ENCODE measurements at regions not wholly inside any gene's neighbourhood (a gene's known extent, or its start where the extent isn't known, plus 50 kb on each side); places are given as distances from the start of the nearest gene placed in this dataset.

DNA sequence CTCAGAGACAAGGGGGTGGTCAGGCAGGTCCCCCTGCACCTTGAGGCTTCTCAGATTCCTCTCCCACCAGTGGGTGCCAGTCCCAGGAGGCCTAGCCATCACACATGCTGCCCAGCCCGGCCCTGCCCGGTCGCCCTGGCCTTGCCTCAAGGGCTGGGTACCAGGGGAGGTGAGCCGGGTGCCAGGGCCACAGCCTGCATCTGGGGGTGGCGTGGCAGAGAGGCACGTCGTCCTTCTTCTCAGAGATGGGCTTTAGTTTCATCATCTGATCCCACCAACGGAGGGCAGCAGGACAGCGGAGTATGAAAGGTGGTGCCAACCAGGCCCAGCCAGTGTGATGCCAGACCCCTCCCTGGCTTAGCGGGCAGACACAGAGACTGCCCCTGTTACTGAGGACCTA is 161.7 kb downstream of the TFCP2L1 start:
- ChIA-PET CTCF (no interaction called here), SMC1A (ENCODE audit: uncharacterized antibody, unreplicated experiment) (no interaction called here), POLR2A (no interaction called here), RAD21 (ENCODE audit: unreplicated experiment) (no interaction called here)
- Histone ChIP-seq H3K4me1 (ENCODE audit: control insufficient read depth, insufficient read depth, low read length) (no peaks in the 10 kb centered on the region), H3K36me3 (ENCODE audit: control insufficient read depth in 2 of 2, insufficient read depth in 2 of 2, low read length in 1 of 2) (no peaks in the 10 kb centered on the region), H3K4me2 (ENCODE audit: control insufficient read depth, insufficient read depth) (no peak overlapping the region), H2AFZ (ENCODE audit: control insufficient read depth, low read depth, low read length) (no peak overlapping the region), H3K4me3 (no peak overlapping the region), H3K27me3 (replicated peaks in 1 of 2; ENCODE audit: control insufficient read depth in 2 of 2, insufficient read depth in 2 of 2, low read length in 1 of 2) (peaks cover 0 to 1% of the 10 kb centered on the region in 2 experiments; a peak in 2 of 4 replicates), H3K79me2 (ENCODE audit: control insufficient read depth, insufficient read depth, low read length) (no peaks in the 10 kb centered on the region), H3K9me3 (replicated peaks; ENCODE audit: control insufficient read depth, insufficient read depth, low read length) (no peaks in the 10 kb centered on the region), H4K20me1 (ENCODE audit: control insufficient read depth, insufficient read depth) (no peaks in the 10 kb centered on the region), H3K9ac (ENCODE audit: control insufficient read depth, insufficient read depth, low read length) (no peak overlapping the region), H3K27ac (ENCODE audit: control insufficient read depth, insufficient read depth) (no peak overlapping the region)
- intact Hi-C loops (cut with micrococcal nuclease; ENCODE audit: unreplicated experiment): no loop called here
- DNase-seq (ENCODE audit: low read depth, low spot score): no peak
- in situ Hi-C loops (cut with MboI): no loop called here
- no TSS peak for BruUV-seq (replicated peaks)
- 17% methylated on average over 10 of the region's 10 CpGs for WGBS (ENCODE audit: insufficient coverage, insufficient replicate concordance, low lambda C conversion rate, missing lambda C conversion rate)
- ATAC-seq: no peak
- no peak for FAIRE-seq
- TF ChIP-seq FOS (IDR thresholded peaks at IDR 0.05; ENCODE audit: borderline replicate concordance, extremely low read depth, insufficient read length) (no peak), POU2F2 (IDR thresholded peaks at IDR 0.05; ENCODE audit: borderline replicate concordance, low read depth, low read length) (no peak), POLR2A (IDR thresholded peaks at IDR 0.05; ENCODE audit: low read depth, low read length) (no peak), TCF7 (IDR thresholded peaks at IDR 0.05; ENCODE audit: borderline replicate concordance) (no peak), RB1 (IDR thresholded peaks at IDR 0.05; ENCODE audit: borderline replicate concordance) (no peak), STAT3 (IDR thresholded peaks at IDR 0.05; ENCODE audit: low read depth, low read length) (no peak), ASH2L (IDR thresholded peaks at IDR 0.05; ENCODE audit: borderline replicate concordance, low read depth) (no peak), ZBED1 (IDR thresholded peaks at IDR 0.05; ENCODE audit: borderline replicate concordance) (no peak), NR2C1 (IDR thresholded peaks at IDR 0.05) (no peak), CHD4 (IDR thresholded peaks at IDR 0.05) (no peak)
- TF ChIP-seq, protein P1, sequence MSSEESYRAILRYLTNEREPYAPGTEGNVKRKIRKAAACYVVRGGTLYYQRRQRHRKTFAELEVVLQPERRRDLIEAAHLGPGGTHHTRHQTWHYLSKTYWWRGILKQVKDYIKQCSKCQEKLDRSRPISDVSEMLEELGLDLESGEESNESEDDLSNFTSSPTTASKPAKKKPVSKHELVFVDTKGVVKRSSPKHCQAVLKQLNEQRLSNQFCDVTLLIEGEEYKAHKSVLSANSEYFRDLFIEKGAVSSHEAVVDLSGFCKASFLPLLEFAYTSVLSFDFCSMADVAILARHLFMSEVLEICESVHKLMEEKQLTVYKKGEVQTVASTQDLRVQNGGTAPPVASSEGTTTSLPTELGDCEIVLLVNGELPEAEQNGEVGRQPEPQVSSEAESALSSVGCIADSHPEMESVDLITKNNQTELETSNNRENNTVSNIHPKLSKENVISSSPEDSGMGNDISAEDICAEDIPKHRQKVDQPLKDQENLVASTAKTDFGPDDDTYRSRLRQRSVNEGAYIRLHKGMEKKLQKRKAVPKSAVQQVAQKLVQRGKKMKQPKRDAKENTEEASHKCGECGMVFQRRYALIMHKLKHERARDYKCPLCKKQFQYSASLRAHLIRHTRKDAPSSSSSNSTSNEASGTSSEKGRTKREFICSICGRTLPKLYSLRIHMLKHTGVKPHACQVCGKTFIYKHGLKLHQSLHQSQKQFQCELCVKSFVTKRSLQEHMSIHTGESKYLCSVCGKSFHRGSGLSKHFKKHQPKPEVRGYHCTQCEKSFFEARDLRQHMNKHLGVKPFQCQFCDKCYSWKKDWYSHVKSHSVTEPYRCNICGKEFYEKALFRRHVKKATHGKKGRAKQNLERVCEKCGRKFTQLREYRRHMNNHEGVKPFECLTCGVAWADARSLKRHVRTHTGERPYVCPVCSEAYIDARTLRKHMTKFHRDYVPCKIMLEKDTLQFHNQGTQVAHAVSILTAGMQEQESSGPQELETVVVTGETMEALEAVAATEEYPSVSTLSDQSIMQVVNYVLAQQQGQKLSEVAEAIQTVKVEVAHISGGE (CRISPR knock-in tag; IDR thresholded peaks at IDR 0.05): no peak
- TF ChIP-seq, protein P2, sequence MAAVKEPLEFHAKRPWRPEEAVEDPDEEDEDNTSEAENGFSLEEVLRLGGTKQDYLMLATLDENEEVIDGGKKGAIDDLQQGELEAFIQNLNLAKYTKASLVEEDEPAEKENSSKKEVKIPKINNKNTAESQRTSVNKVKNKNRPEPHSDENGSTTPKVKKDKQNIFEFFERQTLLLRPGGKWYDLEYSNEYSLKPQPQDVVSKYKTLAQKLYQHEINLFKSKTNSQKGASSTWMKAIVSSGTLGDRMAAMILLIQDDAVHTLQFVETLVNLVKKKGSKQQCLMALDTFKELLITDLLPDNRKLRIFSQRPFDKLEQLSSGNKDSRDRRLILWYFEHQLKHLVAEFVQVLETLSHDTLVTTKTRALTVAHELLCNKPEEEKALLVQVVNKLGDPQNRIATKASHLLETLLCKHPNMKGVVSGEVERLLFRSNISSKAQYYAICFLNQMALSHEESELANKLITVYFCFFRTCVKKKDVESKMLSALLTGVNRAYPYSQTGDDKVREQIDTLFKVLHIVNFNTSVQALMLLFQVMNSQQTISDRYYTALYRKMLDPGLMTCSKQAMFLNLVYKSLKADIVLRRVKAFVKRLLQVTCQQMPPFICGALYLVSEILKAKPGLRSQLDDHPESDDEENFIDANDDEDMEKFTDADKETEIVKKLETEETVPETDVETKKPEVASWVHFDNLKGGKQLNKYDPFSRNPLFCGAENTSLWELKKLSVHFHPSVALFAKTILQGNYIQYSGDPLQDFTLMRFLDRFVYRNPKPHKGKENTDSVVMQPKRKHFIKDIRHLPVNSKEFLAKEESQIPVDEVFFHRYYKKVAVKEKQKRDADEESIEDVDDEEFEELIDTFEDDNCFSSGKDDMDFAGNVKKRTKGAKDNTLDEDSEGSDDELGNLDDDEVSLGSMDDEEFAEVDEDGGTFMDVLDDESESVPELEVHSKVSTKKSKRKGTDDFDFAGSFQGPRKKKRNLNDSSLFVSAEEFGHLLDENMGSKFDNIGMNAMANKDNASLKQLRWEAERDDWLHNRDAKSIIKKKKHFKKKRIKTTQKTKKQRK (IDR thresholded peaks at IDR 0.05; ENCODE audit: low read depth, low read length): no peak
- TF ChIP-seq, protein P3, sequence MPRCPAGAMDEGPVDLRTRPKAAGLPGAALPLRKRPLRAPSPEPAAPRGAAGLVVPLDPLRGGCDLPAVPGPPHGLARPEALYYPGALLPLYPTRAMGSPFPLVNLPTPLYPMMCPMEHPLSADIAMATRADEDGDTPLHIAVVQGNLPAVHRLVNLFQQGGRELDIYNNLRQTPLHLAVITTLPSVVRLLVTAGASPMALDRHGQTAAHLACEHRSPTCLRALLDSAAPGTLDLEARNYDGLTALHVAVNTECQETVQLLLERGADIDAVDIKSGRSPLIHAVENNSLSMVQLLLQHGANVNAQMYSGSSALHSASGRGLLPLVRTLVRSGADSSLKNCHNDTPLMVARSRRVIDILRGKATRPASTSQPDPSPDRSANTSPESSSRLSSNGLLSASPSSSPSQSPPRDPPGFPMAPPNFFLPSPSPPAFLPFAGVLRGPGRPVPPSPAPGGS (IDR thresholded peaks at IDR 0.05; ENCODE audit: borderline replicate concordance, insufficient read depth, low read depth, low read length, poor library complexity, severe bottlenecking): no peak
- TF ChIP-seq, protein P4, sequence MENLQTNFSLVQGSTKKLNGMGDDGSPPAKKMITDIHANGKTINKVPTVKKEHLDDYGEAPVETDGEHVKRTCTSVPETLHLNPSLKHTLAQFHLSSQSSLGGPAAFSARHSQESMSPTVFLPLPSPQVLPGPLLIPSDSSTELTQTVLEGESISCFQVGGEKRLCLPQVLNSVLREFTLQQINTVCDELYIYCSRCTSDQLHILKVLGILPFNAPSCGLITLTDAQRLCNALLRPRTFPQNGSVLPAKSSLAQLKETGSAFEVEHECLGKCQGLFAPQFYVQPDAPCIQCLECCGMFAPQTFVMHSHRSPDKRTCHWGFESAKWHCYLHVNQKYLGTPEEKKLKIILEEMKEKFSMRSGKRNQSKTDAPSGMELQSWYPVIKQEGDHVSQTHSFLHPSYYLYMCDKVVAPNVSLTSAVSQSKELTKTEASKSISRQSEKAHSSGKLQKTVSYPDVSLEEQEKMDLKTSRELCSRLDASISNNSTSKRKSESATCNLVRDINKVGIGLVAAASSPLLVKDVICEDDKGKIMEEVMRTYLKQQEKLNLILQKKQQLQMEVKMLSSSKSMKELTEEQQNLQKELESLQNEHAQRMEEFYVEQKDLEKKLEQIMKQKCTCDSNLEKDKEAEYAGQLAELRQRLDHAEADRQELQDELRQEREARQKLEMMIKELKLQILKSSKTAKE (IDR thresholded peaks at IDR 0.05; ENCODE audit: low read depth, poor library complexity, severe bottlenecking): no peak
